ENCODE measurements at regions not wholly inside any gene's neighbourhood (a gene's known extent, or its start where the extent isn't known, plus 50 kb on each side); places are given as distances from the start of the nearest gene placed in this dataset.

DNA sequence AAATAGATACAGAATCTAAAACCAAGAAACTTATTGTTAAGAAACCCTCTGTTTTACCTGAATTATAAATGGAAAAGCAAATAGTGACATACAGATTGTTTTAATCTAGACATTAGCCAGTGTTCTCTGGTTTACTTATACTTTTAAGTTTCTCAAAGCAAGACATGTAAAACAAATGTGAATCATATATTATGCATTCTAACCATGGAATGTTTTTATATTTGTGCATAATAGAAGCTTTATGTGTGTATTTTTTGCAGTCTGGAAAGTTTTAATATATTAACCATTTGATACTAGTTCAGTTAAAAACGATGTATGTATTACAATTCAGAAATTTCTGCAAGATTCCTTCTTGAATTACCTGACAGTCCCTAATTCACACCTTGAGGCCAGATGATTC is 150.6 kb upstream of the TMEM72 start:
- Mint-ChIP-seq H3K4me1 (ENCODE audit: insufficient read depth, unreplicated experiment) (peaks cover 15% of the 10 kb centered on the region), H3K27ac (ENCODE audit: low read depth, unreplicated experiment) (no peak overlapping the region), H3K9me3 (ENCODE audit: unreplicated experiment) (peaks cover 5% of the 10 kb centered on the region), H3K4me3 (ENCODE audit: unreplicated experiment) (no peak overlapping the region), H3K36me3 (ENCODE audit: insufficient read depth, unreplicated experiment) (peaks cover 10% of the 10 kb centered on the region), H3K27me3 (ENCODE audit: insufficient read depth, unreplicated experiment) (peaks cover 24% of the 10 kb centered on the region)
- TF ChIP-seq, protein P1, sequence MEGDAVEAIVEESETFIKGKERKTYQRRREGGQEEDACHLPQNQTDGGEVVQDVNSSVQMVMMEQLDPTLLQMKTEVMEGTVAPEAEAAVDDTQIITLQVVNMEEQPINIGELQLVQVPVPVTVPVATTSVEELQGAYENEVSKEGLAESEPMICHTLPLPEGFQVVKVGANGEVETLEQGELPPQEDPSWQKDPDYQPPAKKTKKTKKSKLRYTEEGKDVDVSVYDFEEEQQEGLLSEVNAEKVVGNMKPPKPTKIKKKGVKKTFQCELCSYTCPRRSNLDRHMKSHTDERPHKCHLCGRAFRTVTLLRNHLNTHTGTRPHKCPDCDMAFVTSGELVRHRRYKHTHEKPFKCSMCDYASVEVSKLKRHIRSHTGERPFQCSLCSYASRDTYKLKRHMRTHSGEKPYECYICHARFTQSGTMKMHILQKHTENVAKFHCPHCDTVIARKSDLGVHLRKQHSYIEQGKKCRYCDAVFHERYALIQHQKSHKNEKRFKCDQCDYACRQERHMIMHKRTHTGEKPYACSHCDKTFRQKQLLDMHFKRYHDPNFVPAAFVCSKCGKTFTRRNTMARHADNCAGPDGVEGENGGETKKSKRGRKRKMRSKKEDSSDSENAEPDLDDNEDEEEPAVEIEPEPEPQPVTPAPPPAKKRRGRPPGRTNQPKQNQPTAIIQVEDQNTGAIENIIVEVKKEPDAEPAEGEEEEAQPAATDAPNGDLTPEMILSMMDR (IDR thresholded peaks at IDR 0.05; ENCODE audit: unreplicated experiment): no peak
- ChIA-PET CTCF (no interaction called here), POLR2A (interaction anchor here (0.7 kb wide), 1 partner anchor 267 kb away, joined by 5 read pairs; no protein-coding TSS in a partner anchor)
- intact Hi-C loops (cut with micrococcal nuclease): no loop called here
- no TSS peak for BruUV-seq (replicated peaks)
- no peak for DNase-seq (ENCODE audit: unreplicated experiment)

DNA sequence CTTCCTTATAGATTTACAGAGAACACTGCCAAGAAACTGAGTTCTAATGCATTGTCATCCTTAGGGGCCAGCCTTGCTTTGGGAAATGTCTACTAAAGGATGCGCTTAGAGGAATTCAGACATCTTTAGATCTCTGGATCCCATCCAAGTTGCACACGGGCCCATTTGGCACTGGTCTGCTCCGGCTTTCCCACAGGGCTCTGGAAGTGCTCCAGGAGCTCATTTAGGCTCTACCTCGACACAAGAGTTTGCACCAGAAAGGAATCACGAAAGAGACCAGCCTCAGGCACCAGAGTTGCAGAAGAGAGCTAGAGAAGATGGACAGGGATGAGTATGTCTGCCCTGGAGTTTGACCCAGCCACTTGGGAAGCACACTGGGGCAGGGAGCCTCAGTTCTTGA is 150.1 kb upstream of the TMEM72 start:
- TF ChIP-seq, protein P1 (IDR thresholded peaks at IDR 0.05; ENCODE audit: unreplicated experiment): no peak
- H3K27ac Mint-ChIP-seq (ENCODE audit: low read depth, unreplicated experiment): no peak overlapping the region
- H3K9me3 Mint-ChIP-seq (ENCODE audit: unreplicated experiment): peaks cover 10% of the 10 kb centered on the region
- peaks cover 29% of the 10 kb centered on the region for H3K27me3 Mint-ChIP-seq (ENCODE audit: insufficient read depth, unreplicated experiment)
- ChIA-PET CTCF (no interaction called here), POLR2A (interaction anchor here (0.7 to 1.7 kb wide), 2 partner anchors 8 to 267 kb away, joined by 4 to 5 read pairs; no protein-coding TSS in a partner anchor)
- BruUV-seq (replicated peaks): no TSS peak
- peak; percentile 74 for DNase-seq (ENCODE audit: unreplicated experiment)
- peaks cover 10% of the 10 kb centered on the region for H3K36me3 Mint-ChIP-seq (ENCODE audit: insufficient read depth, unreplicated experiment)
- H3K4me3 Mint-ChIP-seq (ENCODE audit: unreplicated experiment): no peak overlapping the region
- peaks cover 14% of the 10 kb centered on the region for H3K4me1 Mint-ChIP-seq (ENCODE audit: insufficient read depth, unreplicated experiment)
- intact Hi-C loops (cut with micrococcal nuclease): no loop called here

DNA sequence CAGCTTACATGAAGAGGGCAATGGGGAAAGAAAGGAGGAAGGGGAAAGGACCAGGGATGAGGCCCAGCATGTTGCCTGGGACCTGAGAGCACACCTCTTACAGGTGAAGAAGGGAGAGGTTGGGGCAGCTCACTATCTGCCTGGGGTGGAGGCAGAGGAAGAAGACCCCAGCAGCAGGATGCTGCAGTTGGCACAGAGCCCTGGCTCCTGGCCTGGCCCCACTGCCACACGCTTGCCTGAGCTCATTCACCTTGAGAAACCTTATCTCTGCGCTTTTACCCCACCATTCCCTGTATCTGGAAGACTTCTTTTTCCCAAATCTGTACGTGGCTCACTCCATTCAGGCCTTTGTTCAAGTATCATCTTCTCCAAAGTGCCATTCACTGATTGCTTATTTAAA is 147.8 kb upstream of the TMEM72 start:
- Mint-ChIP-seq H3K9me3 (ENCODE audit: unreplicated experiment) (peaks cover 10% of the 10 kb centered on the region), H3K36me3 (ENCODE audit: insufficient read depth, unreplicated experiment) (peaks cover 10% of the 10 kb centered on the region), H3K27ac (ENCODE audit: low read depth, unreplicated experiment) (no peak overlapping the region), H3K4me3 (ENCODE audit: unreplicated experiment) (no peak overlapping the region), H3K4me1 (ENCODE audit: insufficient read depth, unreplicated experiment) (peaks cover 8% of the 10 kb centered on the region), H3K27me3 (ENCODE audit: insufficient read depth, unreplicated experiment) (peaks cover 38% of the 10 kb centered on the region)
- DNase-seq (ENCODE audit: unreplicated experiment): no peak
- BruUV-seq (replicated peaks): no TSS peak
- ChIA-PET POLR2A (no interaction called here), CTCF (no interaction called here)
- TF ChIP-seq, protein P1 (IDR thresholded peaks at IDR 0.05; ENCODE audit: unreplicated experiment): no peak
- intact Hi-C loops (cut with micrococcal nuclease): no loop called here

DNA sequence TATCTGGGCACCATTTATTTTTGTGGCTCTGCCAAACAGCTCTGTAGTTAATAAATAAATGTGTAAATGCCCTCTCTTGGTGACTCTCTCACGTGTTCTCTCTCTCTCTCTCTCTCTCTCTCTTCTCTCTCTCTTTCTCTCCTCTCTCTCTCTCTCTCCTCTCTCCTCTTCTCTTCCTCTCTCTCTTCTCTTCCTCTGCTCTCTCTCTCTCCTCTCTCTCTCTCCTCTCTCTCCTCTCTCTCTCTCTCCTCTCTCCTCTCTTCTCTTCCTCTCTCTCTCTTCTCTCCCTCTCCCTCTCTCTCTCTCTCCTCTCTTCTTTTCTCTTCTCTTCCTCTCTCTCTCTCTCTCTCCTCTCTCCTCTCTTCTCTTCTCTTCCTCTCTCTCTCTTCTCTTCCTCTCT is 145.8 kb upstream of the TMEM72 start:
- no peak for DNase-seq (ENCODE audit: unreplicated experiment)
- intact Hi-C loops (cut with micrococcal nuclease): no loop called here
- Mint-ChIP-seq H3K27ac (ENCODE audit: low read depth, unreplicated experiment) (no peak overlapping the region), H3K27me3 (ENCODE audit: insufficient read depth, unreplicated experiment) (peaks cover 22% of the 10 kb centered on the region), H3K36me3 (ENCODE audit: insufficient read depth, unreplicated experiment) (peaks cover 6% of the 10 kb centered on the region), H3K4me3 (ENCODE audit: unreplicated experiment) (no peak overlapping the region), H3K9me3 (ENCODE audit: unreplicated experiment) (peaks cover 10% of the 10 kb centered on the region), H3K4me1 (ENCODE audit: insufficient read depth, unreplicated experiment) (peaks cover 4% of the 10 kb centered on the region)
- ChIA-PET POLR2A (no interaction called here), CTCF (no interaction called here)
- TF ChIP-seq, protein P1 (IDR thresholded peaks at IDR 0.05; ENCODE audit: unreplicated experiment): no peak
- no TSS peak for BruUV-seq (replicated peaks)

Measured in MCF 10A (cell line).